ENCODE measurements at regions not wholly inside any gene's neighbourhood (a gene's known extent, or its start where the extent isn't known, plus 50 kb on each side); places are given as distances from the start of the nearest gene placed in this dataset.

DNA sequence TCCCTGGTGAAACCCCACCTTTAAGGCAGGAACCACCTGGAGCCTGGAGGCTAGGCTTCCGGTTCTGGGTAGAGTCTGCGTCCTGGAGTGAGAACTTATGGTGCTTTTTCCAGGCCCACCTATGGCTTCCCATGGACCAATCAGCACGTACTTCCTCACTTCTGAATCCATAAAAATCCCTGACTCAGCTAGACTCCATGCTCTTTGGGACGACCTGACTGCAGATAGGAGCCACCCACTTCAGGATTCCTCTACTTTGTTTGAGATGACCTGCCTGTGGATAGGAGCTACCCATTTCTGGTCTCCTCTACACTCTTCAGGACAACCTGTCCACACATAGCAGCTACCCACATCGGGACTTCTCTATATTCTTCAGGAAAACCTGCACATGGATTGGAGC is 168.8 kb upstream of the IRX2 start:
- TF ChIP-seq, protein P1, sequence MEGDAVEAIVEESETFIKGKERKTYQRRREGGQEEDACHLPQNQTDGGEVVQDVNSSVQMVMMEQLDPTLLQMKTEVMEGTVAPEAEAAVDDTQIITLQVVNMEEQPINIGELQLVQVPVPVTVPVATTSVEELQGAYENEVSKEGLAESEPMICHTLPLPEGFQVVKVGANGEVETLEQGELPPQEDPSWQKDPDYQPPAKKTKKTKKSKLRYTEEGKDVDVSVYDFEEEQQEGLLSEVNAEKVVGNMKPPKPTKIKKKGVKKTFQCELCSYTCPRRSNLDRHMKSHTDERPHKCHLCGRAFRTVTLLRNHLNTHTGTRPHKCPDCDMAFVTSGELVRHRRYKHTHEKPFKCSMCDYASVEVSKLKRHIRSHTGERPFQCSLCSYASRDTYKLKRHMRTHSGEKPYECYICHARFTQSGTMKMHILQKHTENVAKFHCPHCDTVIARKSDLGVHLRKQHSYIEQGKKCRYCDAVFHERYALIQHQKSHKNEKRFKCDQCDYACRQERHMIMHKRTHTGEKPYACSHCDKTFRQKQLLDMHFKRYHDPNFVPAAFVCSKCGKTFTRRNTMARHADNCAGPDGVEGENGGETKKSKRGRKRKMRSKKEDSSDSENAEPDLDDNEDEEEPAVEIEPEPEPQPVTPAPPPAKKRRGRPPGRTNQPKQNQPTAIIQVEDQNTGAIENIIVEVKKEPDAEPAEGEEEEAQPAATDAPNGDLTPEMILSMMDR (conservative IDR thresholded peaks at IDR 0.05; ENCODE audit: low read length): no peak
- TF ChIP-seq EZH2phosphoT487 (IDR thresholded peaks at IDR 0.05; ENCODE audit: borderline replicate concordance): no peak

Measured in Loucy (cell line).